Limb (tissue), 2 donors: ENCODE measurements at regions not wholly inside any gene's neighbourhood (a gene's known extent, or its start where the extent isn't known, plus 50 kb on each side); places are given as distances from the start of the nearest gene placed in this dataset.

ENCODE experiments used
- DNase-seq, 2 donors: peaks; one replicate each; pipeline ENCODE4 v3.0.0-alpha.2; 2016; ENCODE audit errors: extremely low spot score in 2 of 2

DNA sequence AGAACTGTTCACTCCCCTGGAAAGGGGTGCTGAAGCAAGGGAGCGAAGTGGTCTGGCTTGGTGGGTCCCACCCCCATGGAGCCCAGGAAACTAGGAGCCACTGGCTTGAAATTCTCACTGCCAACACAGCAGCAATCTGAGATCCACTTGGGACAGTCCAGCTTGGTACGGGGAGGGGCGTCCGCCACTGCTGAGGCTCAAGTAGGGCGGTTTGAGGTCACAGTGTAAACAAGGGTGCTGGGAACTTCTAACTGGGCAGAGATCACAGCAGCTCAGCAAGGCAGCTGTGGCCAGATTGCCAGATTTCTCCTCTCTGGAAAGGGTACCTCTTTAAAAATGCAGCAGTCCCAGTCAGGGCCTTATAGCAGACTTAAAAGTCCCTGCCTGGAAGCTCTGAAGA lies 53.9 kb upstream of the GALNTL6 start:
- DNase-seq, result no peak

DNA sequence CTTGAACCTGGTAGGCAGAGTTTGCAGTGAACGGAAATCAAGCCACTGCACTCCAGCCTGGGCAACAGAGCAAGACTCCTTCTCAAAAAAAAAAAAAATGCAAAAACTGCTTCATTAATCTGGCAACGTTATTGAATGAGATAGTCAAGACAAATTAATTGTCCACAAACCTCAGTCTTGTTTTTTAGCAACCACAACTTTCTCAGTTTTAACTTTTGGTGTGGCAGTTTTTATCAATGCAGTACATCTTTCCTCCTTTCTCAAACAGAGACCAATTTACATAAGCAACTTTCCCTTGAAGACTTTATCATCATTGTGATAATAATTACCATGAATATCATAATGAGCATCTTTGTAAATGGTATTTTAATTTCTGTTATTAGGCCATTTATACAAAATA lies 61.7 kb upstream of the GALNTL6 start:
- DNase-seq, result no peak

DNA sequence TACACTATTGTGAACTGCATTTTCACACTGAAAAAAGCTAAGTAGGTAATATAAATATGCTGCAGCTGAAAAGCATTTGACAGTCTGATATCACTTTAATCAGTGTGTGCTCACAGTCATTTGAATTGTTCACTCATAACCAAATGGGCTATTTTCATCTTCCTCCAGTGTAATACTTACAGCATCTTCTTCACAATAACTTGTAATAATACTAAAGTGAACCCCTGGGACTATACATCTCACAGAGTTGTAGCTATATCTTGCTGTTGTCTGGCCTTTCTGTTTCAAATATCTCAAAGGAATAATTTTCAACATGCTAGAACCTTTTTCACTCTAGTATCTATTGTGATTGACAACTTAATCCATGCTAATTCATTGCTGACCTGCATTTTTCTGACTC lies 66.8 kb upstream of the GALNTL6 start:
- no peak for DNase-seq

GRCh38 chr4:171742436-171742835 lies 70.8 kb upstream of the GALNTL6 start:
- no peak for DNase-seq

- no peak for DNase-seq
Observed at GRCh38 chr4:171727185-171727584, 86.0 kb upstream of the GALNTL6 start.

DNA sequence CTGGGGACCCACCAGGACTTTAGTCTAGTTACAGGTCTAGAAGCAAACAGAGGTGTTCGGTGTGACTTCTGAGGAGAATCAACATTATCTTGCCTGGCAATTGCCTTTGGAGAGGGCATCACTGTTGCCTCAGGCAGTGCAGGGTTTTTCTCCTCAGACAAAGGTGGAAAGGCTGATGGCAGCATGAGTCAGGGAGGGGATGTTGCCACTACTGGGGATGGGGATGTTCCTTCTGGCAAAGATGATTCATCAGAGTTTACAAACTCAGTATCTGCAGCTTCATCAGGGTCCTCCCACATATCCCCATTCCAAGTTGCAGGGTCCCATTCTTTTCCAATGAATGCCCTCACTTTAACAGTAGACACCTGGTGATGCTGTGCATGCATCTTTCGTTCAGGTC lies 91.3 kb upstream of the GALNTL6 start:
- no peak for DNase-seq

- no peak for DNase-seq
Observed at GRCh38 chr4:171719691-171720090, 93.5 kb upstream of the GALNTL6 start.

DNA sequence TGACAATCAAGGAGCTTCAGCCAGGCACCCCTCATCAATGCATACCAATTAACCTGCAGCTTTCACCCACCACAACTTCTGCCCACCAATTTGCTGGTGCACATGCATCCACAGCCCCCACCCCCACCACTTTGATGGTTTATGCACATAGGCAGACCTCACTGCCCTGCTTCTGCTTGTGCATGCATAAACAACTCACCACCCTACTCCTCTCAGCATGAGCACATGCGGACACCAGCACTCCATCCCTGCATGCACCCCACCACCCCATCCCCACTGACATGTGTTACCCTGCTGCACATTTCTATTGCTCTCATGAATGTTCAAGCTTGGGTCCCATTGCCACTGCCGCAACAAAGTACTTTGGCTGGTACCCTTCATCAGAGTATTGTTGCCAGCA lies 94.5 kb upstream of the GALNTL6 start:
- no peak for DNase-seq

DNA sequence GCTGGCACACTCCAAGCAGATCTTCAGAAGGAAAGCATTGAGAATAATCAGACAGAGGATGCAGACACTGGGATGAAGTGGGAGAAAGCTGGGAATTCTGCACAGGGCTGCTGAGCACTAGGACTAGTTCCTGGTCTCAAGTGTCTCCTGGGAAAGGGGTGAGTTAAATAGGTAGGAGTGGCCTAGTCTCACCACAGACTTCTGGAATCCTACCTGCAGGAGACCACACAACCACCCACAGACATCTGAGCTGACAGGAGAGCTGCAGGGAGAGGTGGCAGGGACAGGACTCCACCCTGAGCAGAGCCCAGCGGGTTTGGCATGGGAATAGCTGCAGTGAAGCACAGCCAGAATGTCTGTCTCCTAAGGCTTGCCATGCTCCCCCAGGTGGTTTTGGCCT lies 95.1 kb upstream of the GALNTL6 start:
- DNase-seq, result no peak

- no peak for DNase-seq
Observed at GRCh38 chr4:171717231-171717741, 95.9 kb upstream of the GALNTL6 start.

DNA sequence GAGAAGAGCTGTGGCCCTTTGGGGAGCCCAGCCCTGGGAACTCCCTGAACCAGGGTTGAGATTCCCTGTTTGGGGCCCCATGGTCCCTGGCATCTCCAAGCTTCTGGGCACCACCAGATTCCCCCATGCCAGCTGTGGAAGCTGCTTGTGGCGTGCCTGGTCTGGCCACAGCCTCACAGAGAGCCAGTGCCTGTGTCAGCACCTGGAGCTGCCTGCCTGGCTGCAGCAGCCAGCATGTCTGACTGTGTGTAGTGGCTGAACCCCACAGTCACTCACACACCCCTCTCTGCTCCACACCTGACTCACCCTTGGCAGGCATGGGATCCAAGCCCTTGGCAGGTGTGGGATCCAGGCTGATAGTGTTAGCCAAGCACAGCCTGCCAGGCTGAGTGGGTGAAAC lies 97.2 kb upstream of the GALNTL6 start:
- DNase-seq, result no peak

- DNase-seq, result no peak
Observed at GRCh38 chr4:171714791-171715454, 98.3 kb upstream of the GALNTL6 start.

- DNase-seq, result no peak
Observed at GRCh38 chr4:171710743-171711142, 102.5 kb upstream of the GALNTL6 start.

- DNase-seq, result no peak
Observed at GRCh38 chr4:171676555-171677215, 136.5 kb upstream of the GALNTL6 start.

- DNase-seq, result no peak
Observed at GRCh38 chr4:171674781-171675180, 138.4 kb upstream of the GALNTL6 start.

DNA sequence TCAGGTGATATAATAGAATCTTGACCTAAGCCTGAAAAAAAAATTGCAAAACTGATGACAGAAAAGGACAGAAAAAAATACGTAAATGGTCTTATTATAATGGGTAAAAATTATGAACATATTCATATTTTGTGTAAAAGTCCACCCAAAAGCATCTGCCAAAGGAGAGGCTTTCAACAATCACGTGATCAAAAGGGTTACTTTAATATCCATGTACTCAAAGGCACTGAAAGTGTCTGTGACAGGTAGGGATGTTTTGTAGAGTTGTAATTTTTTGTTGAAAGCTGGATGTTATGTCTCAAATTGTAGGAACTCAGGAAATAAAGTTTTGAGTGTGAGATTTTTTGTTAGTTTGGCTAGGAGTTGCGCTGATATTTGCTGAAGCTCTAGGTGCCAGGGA lies 144.8 kb upstream of the GALNTL6 start:
- DNase-seq, result no peak

DNA sequence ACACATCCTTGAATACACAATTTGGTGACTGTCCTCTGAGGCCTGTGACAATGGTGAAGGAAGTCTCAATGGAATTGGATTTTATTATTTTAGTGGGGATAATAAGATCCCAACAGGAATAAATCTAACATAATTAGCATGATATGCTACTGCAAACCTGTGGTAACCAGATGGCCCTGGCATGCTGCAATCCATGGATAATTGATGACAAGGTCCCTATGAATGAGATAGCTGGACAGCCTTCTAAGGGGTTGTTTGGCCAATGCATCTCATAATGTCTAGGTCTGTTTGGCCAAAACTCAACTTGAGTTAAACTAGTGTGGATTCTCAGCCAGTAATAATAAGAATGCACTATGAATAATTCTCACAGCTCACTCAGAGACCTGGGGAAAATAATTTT lies 145.3 kb upstream of the GALNTL6 start:
- no peak for DNase-seq

DNA sequence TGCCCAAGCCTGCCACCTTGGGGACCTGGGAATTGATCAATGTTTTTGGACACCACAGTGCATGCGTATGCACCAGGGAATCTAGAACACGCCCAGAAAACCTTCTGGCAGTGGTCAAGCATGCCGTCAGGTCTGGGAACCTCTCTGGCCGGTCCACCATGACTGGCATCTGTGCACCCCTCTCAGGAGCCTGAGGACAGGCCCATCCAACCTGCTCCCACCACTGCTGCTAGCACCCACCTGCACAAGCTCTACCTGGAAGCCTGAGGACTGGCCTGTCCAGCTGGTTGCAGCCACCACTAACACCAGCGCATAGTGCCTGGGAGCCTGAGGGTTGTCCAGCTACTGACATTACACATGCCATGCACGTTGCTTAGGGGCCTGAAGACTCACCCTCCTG lies 162.1 kb upstream of the GALNTL6 start:
- DNase-seq, result no peak

DNA sequence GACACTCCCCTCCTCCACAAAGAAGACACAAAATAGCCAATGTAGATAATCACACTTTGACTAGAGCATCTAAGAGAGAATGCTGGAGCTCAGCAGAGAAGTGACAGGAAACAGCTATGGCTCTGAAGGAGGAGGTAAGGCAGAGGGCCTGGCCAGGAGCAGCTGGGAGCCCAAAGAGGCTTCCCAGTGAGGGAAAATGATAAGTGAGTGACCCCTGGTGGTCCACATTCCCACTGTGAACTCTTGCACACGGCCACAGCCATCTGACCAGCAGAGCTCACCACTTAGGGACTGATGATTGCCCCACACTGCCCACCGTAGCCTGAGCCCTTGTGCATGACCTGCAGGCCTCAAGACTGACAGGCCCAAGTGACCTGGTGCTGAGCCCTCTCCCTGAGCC lies 162.7 kb upstream of the GALNTL6 start:
- no peak for DNase-seq

DNA sequence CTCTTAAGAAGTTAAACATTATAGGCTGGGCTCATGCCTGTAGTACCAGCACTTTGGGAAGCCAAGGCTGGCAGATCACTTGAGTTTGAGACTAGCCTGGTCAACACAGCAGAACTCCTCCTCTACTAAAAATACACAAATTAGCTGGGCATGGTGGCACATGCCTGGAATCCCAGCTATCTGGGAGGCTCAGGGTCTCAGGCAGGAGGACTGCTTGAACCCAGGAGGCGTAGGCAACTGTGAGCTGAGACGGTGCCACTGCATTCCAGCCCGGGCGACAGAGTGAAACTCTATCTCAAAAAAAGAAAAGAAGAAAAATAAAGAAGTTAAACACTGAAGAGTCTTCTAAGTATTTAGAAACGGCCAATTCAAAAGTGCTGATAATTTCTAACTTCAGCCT lies 164.3 kb upstream of the GALNTL6 start:
- DNase-seq, result no peak

DNA sequence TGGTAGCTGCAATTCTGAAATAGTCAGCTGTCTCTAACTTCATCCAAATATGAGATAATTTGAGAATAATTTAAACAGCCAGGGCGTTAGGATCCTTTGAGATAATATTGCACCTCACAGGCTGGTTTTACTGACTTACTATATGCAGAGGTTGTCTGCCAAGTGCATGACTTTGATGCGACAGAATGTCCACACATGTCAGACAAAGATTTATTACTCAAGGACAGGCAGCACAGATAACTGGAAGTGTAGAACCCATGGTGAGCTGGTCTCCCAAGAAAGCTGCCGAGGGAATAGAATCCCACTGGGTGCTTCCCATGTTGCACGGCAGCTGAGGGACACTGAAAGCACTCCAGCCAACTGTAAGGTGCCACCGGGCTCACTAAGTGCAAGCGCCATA lies 166.2 kb upstream of the GALNTL6 start:
- DNase-seq, result no peak

- no peak for DNase-seq
Observed at GRCh38 chr4:171644430-171645057, 168.7 kb upstream of the GALNTL6 start.

GRCh38 chr4:171639540-171639939 lies 173.7 kb upstream of the GALNTL6 start:
- DNase-seq, result no peak
